ENCODE measurements at regions not wholly inside any gene's neighbourhood (a gene's known extent, or its start where the extent isn't known, plus 50 kb on each side); places are given as distances from the start of the nearest gene placed in this dataset.
A peak's percentile ranks its signal among the peaks of the same experiment; 100 is the strongest.

- no peak overlapping the region for H3K27ac ChIP-seq (ENCODE audit: low read length)
- no peaks in the 10 kb centered on the region for H3K9me3 ChIP-seq (ENCODE audit: control insufficient read depth, low read depth, low read length)
- no peak overlapping the region for H3K4me3 ChIP-seq (ENCODE audit: low read length)
- H3K36me3 ChIP-seq (ENCODE audit: control insufficient read depth, low read depth, low read length) = no peaks in the 10 kb centered on the region
- no peaks in the 10 kb centered on the region for H3K27me3 ChIP-seq (ENCODE audit: control insufficient read depth, insufficient read depth, low read length)
- no peak overlapping the region for H3K9ac ChIP-seq (ENCODE audit: low read length)
- no peaks in the 10 kb centered on the region for H3K4me1 ChIP-seq (ENCODE audit: control insufficient read depth, low read depth, low read length)
Observed at GRCh38 chr13:73778242-73778864, 355.9 kb downstream of the KLF12 start.

- Histone ChIP-seq H3K9ac (ENCODE audit: low read length) (no peak overlapping the region), H3K36me3 (ENCODE audit: control insufficient read depth, low read depth, low read length) (no peaks in the 10 kb centered on the region), H3K27me3 (ENCODE audit: control insufficient read depth, insufficient read depth, low read length) (no peaks in the 10 kb centered on the region), H3K4me3 (ENCODE audit: low read length) (no peak overlapping the region), H3K9me3 (ENCODE audit: control insufficient read depth, low read depth, low read length) (no peaks in the 10 kb centered on the region), H3K27ac (ENCODE audit: low read length) (no peak overlapping the region), H3K4me1 (ENCODE audit: control insufficient read depth, low read depth, low read length) (no peaks in the 10 kb centered on the region)
Observed at GRCh38 chr13:73777134-73777533, 357.1 kb downstream of the KLF12 start.

DNA sequence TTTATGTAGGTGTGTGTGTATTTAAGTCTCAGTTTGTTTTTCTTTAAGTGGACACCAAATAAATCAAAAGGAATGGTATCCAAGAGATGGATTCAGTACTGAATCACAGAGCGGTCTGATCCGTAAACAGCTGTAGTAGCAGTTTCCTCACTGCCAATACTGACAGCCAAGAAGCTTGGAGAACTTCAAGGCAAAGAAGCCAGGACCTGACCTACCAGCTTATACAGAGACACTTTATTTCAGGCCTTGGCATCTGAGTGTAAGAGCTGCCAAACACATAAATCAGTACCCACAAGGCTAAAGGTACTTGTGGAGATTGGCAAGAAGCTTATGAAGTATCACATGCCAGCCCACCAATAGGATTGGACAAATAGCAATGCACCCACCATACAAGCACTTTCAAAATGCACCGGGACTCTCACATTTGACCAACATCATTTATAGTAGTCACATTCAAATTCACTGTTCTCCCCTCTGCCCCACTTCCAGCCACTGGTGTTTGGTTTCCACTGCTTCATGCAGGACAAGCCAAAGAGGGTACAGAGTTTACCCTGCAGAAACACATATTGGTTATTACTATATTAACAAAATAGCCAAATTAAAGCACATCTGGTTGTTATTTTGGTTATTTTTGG lies 357.9 kb downstream of the KLF12 start:
- H3K27me3 ChIP-seq (ENCODE audit: control insufficient read depth, insufficient read depth, low read length) = no peaks in the 10 kb centered on the region
- H3K27ac ChIP-seq (ENCODE audit: low read length) = no peak overlapping the region
- H3K9me3 ChIP-seq (ENCODE audit: control insufficient read depth, low read depth, low read length) = no peaks in the 10 kb centered on the region
- no peaks in the 10 kb centered on the region for H3K36me3 ChIP-seq (ENCODE audit: control insufficient read depth, low read depth, low read length)
- H3K4me1 ChIP-seq (ENCODE audit: control insufficient read depth, low read depth, low read length) = no peaks in the 10 kb centered on the region
- no peak overlapping the region for H3K4me3 ChIP-seq (ENCODE audit: low read length)
- H3K9ac ChIP-seq (ENCODE audit: low read length) = no peak overlapping the region

DNA sequence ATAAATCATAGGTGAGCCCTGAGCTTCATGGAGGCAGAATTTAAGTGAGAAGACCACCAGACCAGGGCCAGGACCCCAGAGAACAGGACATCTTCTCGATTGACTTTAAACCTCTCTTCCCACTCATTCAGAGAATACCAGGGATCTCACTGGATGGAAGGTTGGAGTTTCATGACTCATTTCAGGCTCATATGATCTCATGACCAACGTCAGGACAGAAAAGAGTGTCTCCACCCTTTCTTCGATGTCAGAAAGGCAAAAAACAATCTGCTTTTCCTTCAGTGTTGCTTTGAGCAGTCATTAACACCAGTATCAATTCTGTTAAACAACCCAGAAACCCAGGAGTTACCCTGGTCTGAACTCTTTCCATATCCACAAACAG lies 361.0 kb downstream of the KLF12 start:
- H3K36me3 ChIP-seq (ENCODE audit: control insufficient read depth, low read depth, low read length) = no peaks in the 10 kb centered on the region
- H3K9ac ChIP-seq (ENCODE audit: low read length) = no peak overlapping the region
- H3K27me3 ChIP-seq (ENCODE audit: control insufficient read depth, insufficient read depth, low read length) = no peaks in the 10 kb centered on the region
- H3K27ac ChIP-seq (ENCODE audit: low read length) = no peak overlapping the region
- H3K4me3 ChIP-seq (ENCODE audit: low read length) = no peak overlapping the region
- H3K4me1 ChIP-seq (ENCODE audit: control insufficient read depth, low read depth, low read length) = peaks cover 2% of the 10 kb centered on the region
- H3K9me3 ChIP-seq (ENCODE audit: control insufficient read depth, low read depth, low read length) = no peaks in the 10 kb centered on the region

- H3K27ac ChIP-seq (ENCODE audit: low read length) = no peak overlapping the region
- no peaks in the 10 kb centered on the region for H3K36me3 ChIP-seq (ENCODE audit: control insufficient read depth, low read depth, low read length)
- H3K27me3 ChIP-seq (ENCODE audit: control insufficient read depth, insufficient read depth, low read length) = no peaks in the 10 kb centered on the region
- no peak overlapping the region for H3K9ac ChIP-seq (ENCODE audit: low read length)
- H3K4me1 ChIP-seq (ENCODE audit: control insufficient read depth, low read depth, low read length) = peaks cover 7% of the 10 kb centered on the region
- H3K9me3 ChIP-seq (ENCODE audit: control insufficient read depth, low read depth, low read length) = no peaks in the 10 kb centered on the region
- no peak overlapping the region for H3K4me3 ChIP-seq (ENCODE audit: low read length)
Observed at GRCh38 chr13:73772449-73773167, 361.6 kb downstream of the KLF12 start.

DNA sequence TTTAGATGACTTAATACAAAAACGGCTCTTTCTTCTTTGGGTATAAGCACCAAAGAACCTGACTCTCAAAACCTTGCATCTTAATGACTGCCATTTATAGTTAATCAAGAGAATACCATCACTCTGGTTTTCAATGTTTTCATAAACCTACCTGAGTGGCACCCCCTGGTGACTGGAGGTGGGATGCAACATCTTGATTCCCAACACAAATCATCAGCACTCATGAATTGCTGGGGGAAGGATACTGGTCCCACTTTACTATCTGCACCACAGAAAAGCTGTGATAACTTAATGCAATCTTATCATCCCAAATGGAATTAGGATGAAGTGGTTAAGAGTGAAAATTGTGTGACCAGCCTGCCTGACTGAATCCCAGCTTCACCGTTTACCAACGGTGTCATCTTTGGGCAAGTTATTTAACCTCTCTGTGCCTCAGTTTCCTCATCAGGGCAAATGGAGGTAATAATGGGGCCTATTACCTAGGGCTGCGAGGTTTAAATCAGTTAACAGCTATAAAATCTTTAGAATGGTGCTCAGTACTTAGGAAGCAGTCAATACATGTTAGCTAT lies 366.4 kb downstream of the KLF12 start:
- H3K27ac ChIP-seq (ENCODE audit: low read length) = peak overlapping the region; percentile 33

GRCh38 chr13:73767191-73767741 lies 366.9 kb downstream of the KLF12 start:
- Histone ChIP-seq H3K4me3 (ENCODE audit: low read length) (peak overlapping the region; percentile 18), H3K36me3 (ENCODE audit: control insufficient read depth, low read depth, low read length) (no peaks in the 10 kb centered on the region), H3K27me3 (ENCODE audit: control insufficient read depth, insufficient read depth, low read length) (no peaks in the 10 kb centered on the region), H3K9ac (ENCODE audit: low read length) (no peak overlapping the region), H3K4me1 (ENCODE audit: control insufficient read depth, low read depth, low read length) (peaks cover 33% of the 10 kb centered on the region), H3K27ac (ENCODE audit: low read length) (peak overlapping the region; percentile 33), H3K9me3 (ENCODE audit: control insufficient read depth, low read depth, low read length) (no peaks in the 10 kb centered on the region)

More for the DNA sequence above, 366.4 kb downstream of the KLF12 start:
- Histone ChIP-seq H3K9ac (ENCODE audit: low read length) (no peak overlapping the region), H3K27me3 (ENCODE audit: control insufficient read depth, insufficient read depth, low read length) (no peaks in the 10 kb centered on the region), H3K4me1 (ENCODE audit: control insufficient read depth, low read depth, low read length) (peaks cover 33% of the 10 kb centered on the region), H3K4me3 (ENCODE audit: low read length) (peak overlapping the region; percentile 18), H3K36me3 (ENCODE audit: control insufficient read depth, low read depth, low read length) (no peaks in the 10 kb centered on the region), H3K9me3 (ENCODE audit: control insufficient read depth, low read depth, low read length) (no peaks in the 10 kb centered on the region)

DNA sequence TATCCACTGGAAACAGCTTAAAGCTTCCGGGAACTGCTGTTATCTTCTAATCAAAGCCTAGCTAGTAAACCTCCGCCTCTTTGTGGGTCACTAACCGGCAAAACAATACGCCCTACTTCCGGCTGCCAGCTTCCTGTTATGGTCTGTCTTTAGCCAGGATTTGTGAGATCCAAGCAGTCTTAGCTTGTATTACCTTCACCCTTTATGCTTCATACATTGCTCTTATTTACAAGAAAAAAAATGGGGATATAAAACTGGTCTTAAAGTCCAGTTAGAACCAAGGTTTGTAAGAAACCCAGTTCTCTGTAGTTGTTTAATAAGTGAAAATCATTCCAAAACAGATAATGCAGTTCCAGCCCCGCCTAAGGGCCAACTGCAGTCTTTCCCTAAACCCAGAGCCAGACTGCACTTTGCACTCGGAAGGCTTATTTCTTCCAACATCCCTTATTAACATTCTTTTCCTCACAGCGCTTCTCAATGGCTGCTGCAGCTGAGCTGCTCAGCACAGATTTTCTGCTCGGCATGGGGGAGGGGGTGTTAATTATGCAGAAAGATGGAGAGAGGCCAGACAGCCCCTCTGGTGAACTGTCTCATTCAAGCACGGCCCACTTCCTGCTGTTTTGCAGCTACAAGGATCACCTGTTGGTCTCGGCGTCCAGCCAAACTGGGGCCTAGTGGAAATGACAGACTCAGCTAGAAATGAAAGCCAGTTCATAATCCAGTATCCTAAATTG lies 368.4 kb downstream of the KLF12 start:
- Histone ChIP-seq H3K27me3 (ENCODE audit: control insufficient read depth, insufficient read depth, low read length) (no peaks in the 10 kb centered on the region), H3K4me1 (ENCODE audit: control insufficient read depth, low read depth, low read length) (peaks cover 33% of the 10 kb centered on the region), H3K9me3 (ENCODE audit: control insufficient read depth, low read depth, low read length) (no peaks in the 10 kb centered on the region), H3K4me3 (ENCODE audit: low read length) (peak overlapping the region; percentile 31), H3K27ac (ENCODE audit: low read length) (no peak overlapping the region), H3K36me3 (ENCODE audit: control insufficient read depth, low read depth, low read length) (no peaks in the 10 kb centered on the region), H3K9ac (ENCODE audit: low read length) (no peak overlapping the region)

GRCh38 chr13:73759434-73759833 lies 374.8 kb downstream of the KLF12 start:
- Histone ChIP-seq H3K27ac (ENCODE audit: low read length) (no peak overlapping the region), H3K9ac (ENCODE audit: low read length) (no peak overlapping the region), H3K9me3 (ENCODE audit: control insufficient read depth, low read depth, low read length) (no peaks in the 10 kb centered on the region), H3K4me3 (ENCODE audit: low read length) (no peak overlapping the region), H3K27me3 (ENCODE audit: control insufficient read depth, insufficient read depth, low read length) (no peaks in the 10 kb centered on the region), H3K4me1 (ENCODE audit: control insufficient read depth, low read depth, low read length) (peaks cover 11% of the 10 kb centered on the region), H3K36me3 (ENCODE audit: control insufficient read depth, low read depth, low read length) (no peaks in the 10 kb centered on the region)

- Histone ChIP-seq H3K27ac (ENCODE audit: low read length) (no peak overlapping the region), H3K36me3 (ENCODE audit: control insufficient read depth, low read depth, low read length) (no peaks in the 10 kb centered on the region), H3K27me3 (ENCODE audit: control insufficient read depth, insufficient read depth, low read length) (no peaks in the 10 kb centered on the region), H3K9ac (ENCODE audit: low read length) (no peak overlapping the region), H3K4me1 (ENCODE audit: control insufficient read depth, low read depth, low read length) (peaks cover 12% of the 10 kb centered on the region), H3K4me3 (ENCODE audit: low read length) (no peak overlapping the region), H3K9me3 (ENCODE audit: control insufficient read depth, low read depth, low read length) (no peaks in the 10 kb centered on the region)
Observed at GRCh38 chr13:73757481-73758233, 376.5 kb downstream of the KLF12 start.

All from iPS-18a (cell line).